MM.1S (cell line): ENCODE measurements at regions not wholly inside any gene's neighbourhood (a gene's known extent, or its start where the extent isn't known, plus 50 kb on each side); places are given as distances from the start of the nearest gene placed in this dataset.

Experiments used
- CTCF ChIP-seq: fragments of 300-600 bp; sonication (generic); IDR thresholded peaks from 2 replicates; pipeline ENCODE4 v1.5.1; 2016; ENCODE audit warnings: antibody characterized with exemption, low read length, mixed read lengths
- EZH2phosphoT487 ChIP-seq: fragments of 300-600 bp; sonication (generic); IDR thresholded peaks from 2 replicates; pipeline ENCODE4 v1.6.1; 2018; ENCODE audit warnings: antibody characterized with exemption, low read length

- TF ChIP-seq EZH2phosphoT487 (no peak), CTCF (no peak)
Observed at GRCh38 chr17:52378860-52379259, 220.3 kb upstream of the CA10 start.
